Endothelial cell (in vitro differentiated cells): ENCODE measurements at regions not wholly inside any gene's neighbourhood (a gene's known extent, or its start where the extent isn't known, plus 50 kb on each side); places are given as distances from the start of the nearest gene placed in this dataset.

Experiments
- DNase-seq: peaks from one replicate; pipeline ENCODE4 v3.0.0; 2021; ENCODE audit warnings: low spot score
- H3K27ac Mint-ChIP-seq: one replicate; pipeline ENCODE4 v1.8.0; 2021; ENCODE audit warnings: mixed read lengths, inconsistent platforms; ENCODE audit not compliant: unreplicated experiment
- H3K27me3 Mint-ChIP-seq: one replicate; pipeline ENCODE4 v1.8.0; 2021; ENCODE audit warnings: mild to moderate bottlenecking, moderate library complexity, mixed read lengths, inconsistent platforms; ENCODE audit not compliant: unreplicated experiment
- H3K36me3 Mint-ChIP-seq: one replicate; pipeline ENCODE4 v1.8.0; 2021; ENCODE audit warnings: mild to moderate bottlenecking, low read depth, mixed read lengths, inconsistent platforms; ENCODE audit not compliant: unreplicated experiment
- H3K4me1 Mint-ChIP-seq: one replicate; pipeline ENCODE4 v1.8.0; 2021; ENCODE audit warnings: mild to moderate bottlenecking, mixed read lengths, inconsistent platforms; ENCODE audit not compliant: unreplicated experiment
- H3K4me3 Mint-ChIP-seq: one replicate; pipeline ENCODE4 v1.8.0; 2021; ENCODE audit warnings: mild to moderate bottlenecking, mixed read lengths, inconsistent platforms; ENCODE audit not compliant: unreplicated experiment
- H3K9me3 Mint-ChIP-seq: one replicate; pipeline ENCODE4 v1.8.0; 2021; ENCODE audit warnings: mixed read lengths, inconsistent platforms; ENCODE audit not compliant: unreplicated experiment
- CTCF ChIP-seq: fragments of 200-600 bp; sonication (generic); IDR thresholded peaks from one replicate; pipeline ENCODE4 v1.5.0; 2021; ENCODE audit warnings: antibody characterized with exemption; ENCODE audit not compliant: unreplicated experiment

GRCh38 chr14:82830596-82830995, 1296.9 kb upstream of the SEL1L start:
- Mint-ChIP-seq H3K36me3 (no peaks in the 10 kb centered on the region), H3K9me3 (no peaks in the 10 kb centered on the region), H3K27ac (no peak overlapping the region), H3K4me1 (no peaks in the 10 kb centered on the region), H3K4me3 (no peak overlapping the region), H3K27me3 (no peaks in the 10 kb centered on the region)
- DNase-seq: no peak
- TF ChIP-seq CTCF: no peak

GRCh38 chr14:82836256-82836950, 1302.8 kb upstream of the SEL1L start:
- no peaks in the 10 kb centered on the region for H3K36me3 Mint-ChIP-seq
- no peaks in the 10 kb centered on the region for H3K9me3 Mint-ChIP-seq
- no peak overlapping the region for H3K4me3 Mint-ChIP-seq
- no peak for TF ChIP-seq CTCF
- no peaks in the 10 kb centered on the region for H3K4me1 Mint-ChIP-seq
- H3K27me3 Mint-ChIP-seq: no peaks in the 10 kb centered on the region
- no peak overlapping the region for H3K27ac Mint-ChIP-seq
- DNase-seq: no peak

GRCh38 chr14:82837611-82838140, 1304.0 kb upstream of the SEL1L start:
- no peaks in the 10 kb centered on the region for H3K4me1 Mint-ChIP-seq
- TF ChIP-seq CTCF: no peak
- no peak overlapping the region for H3K4me3 Mint-ChIP-seq
- no peak for DNase-seq
- peaks cover 2% of the 10 kb centered on the region for H3K27me3 Mint-ChIP-seq
- no peaks in the 10 kb centered on the region for H3K36me3 Mint-ChIP-seq
- no peak overlapping the region for H3K27ac Mint-ChIP-seq
- H3K9me3 Mint-ChIP-seq: no peaks in the 10 kb centered on the region

GRCh38 chr14:82850576-82850975, 1316.9 kb upstream of the SEL1L start:
- H3K27ac Mint-ChIP-seq: no peak overlapping the region
- no peak for TF ChIP-seq CTCF
- H3K27me3 Mint-ChIP-seq: no peaks in the 10 kb centered on the region
- no peak overlapping the region for H3K4me3 Mint-ChIP-seq
- no peak for DNase-seq
- H3K4me1 Mint-ChIP-seq: no peaks in the 10 kb centered on the region
- H3K9me3 Mint-ChIP-seq: no peaks in the 10 kb centered on the region
- no peaks in the 10 kb centered on the region for H3K36me3 Mint-ChIP-seq

GRCh38 chr14:82854131-82854530, 1320.5 kb upstream of the SEL1L start:
- H3K36me3 Mint-ChIP-seq: no peaks in the 10 kb centered on the region
- H3K4me3 Mint-ChIP-seq: no peak overlapping the region
- TF ChIP-seq CTCF: no peak
- no peaks in the 10 kb centered on the region for H3K27me3 Mint-ChIP-seq
- no peak for DNase-seq
- H3K27ac Mint-ChIP-seq: no peak overlapping the region
- H3K9me3 Mint-ChIP-seq: no peaks in the 10 kb centered on the region
- no peaks in the 10 kb centered on the region for H3K4me1 Mint-ChIP-seq
